PC-9 (cell line): ENCODE measurements at regions not wholly inside any gene's neighbourhood (a gene's known extent, or its start where the extent isn't known, plus 50 kb on each side); places are given as distances from the start of the nearest gene placed in this dataset.

ENCODE experiments used
- BruUV-seq: library from RNA; stranded (reverse); fragments of 400-500 nt; replicated peaks from 2 replicates; lab custom pipeline; 2021; lab: Mats Ljungman, UMichigan
- CTCF ChIA-PET: fragments of 300-600 bp; sonication (Branson Sonifier 250); formaldehyde crosslinking; loops from one replicate; lab custom pipeline; 2022; ENCODE audit warnings: antibody characterized with exemption; lab: Charles Lee
- POLR2A ChIA-PET: fragments of 300-600 bp; sonication (Branson Sonifier 250); formaldehyde crosslinking; loops from one replicate; lab custom pipeline; 2022; ENCODE audit warnings: antibody characterized with exemption; ENCODE audit not compliant: unreplicated experiment; lab: Charles Lee
- DNase-seq, 2 experiments: peaks; one replicate each; pipeline versions ENCODE4 v3.0.0 to v3.0.0-alpha.2; 2015 to 2022; ENCODE audit warnings: mixed read lengths in 1 of 2
- H2AFZ ChIP-seq: fragments of 200-600 bp; sonication (generic); 2 replicates; pipeline ENCODE4 v1.8.1; 2017; ENCODE audit warnings: antibody characterized with exemption
- H3F3A ChIP-seq: fragments of 200-600 bp; sonication (generic); 2 replicates; pipeline ENCODE4 v1.8.1; 2017; ENCODE audit warnings: antibody characterized with exemption, mild to moderate bottlenecking, low read depth; ENCODE audit not compliant: insufficient read depth
- H3K27ac ChIP-seq: fragments of 200-600 bp; sonication (generic); 2 replicates; pipeline ENCODE4 v1.6.1; 2016; ENCODE audit warnings: mixed run types
- H3K27me3 ChIP-seq: fragments of 200-600 bp; sonication (generic); 2 replicates; pipeline ENCODE4 v1.6.1; 2016; ENCODE audit warnings: low read depth, mixed run types; ENCODE audit not compliant: insufficient read depth
- H3K36me3 ChIP-seq: fragments of 200-600 bp; sonication (generic); 2 replicates; pipeline ENCODE4 v1.6.1; 2016; ENCODE audit warnings: low read depth, mixed run types
- H3K4me1 ChIP-seq: fragments of 200-600 bp; sonication (generic); replicated peaks from 2 replicates; pipeline ENCODE4 v1.6.1; 2016; ENCODE audit warnings: mixed run types; ENCODE audit not compliant: insufficient read depth
- H3K4me2 ChIP-seq: fragments of 200-600 bp; sonication (generic); 2 replicates; pipeline ENCODE4 v1.6.1; 2017; ENCODE audit warnings: mixed run types
- H3K4me3 ChIP-seq: fragments of 200-600 bp; sonication (generic); 2 replicates; pipeline ENCODE4 v1.6.1; 2016; ENCODE audit warnings: mixed run types
- H3K79me2 ChIP-seq: fragments of 200-600 bp; sonication (generic); 2 replicates; pipeline ENCODE4 v1.6.1; 2017; ENCODE audit warnings: low read depth, mixed run types
- H3K9me2 ChIP-seq: fragments of 200-600 bp; sonication (generic); 2 replicates; pipeline ENCODE4 v1.8.1; 2017; ENCODE audit warnings: mild to moderate bottlenecking; ENCODE audit not compliant: insufficient read depth
- H3K9me3 ChIP-seq: fragments of 200-600 bp; sonication (generic); 2 replicates; pipeline ENCODE4 v1.8.1; 2016; ENCODE audit warnings: low read depth; ENCODE audit not compliant: insufficient read depth
- H4K20me1 ChIP-seq: fragments of 200-600 bp; sonication (generic); 2 replicates; pipeline ENCODE4 v1.8.1; 2017; ENCODE audit not compliant: insufficient read depth
- CTCF ChIP-seq: fragments of 200-600 bp; sonication (generic); conservative IDR thresholded peaks from 2 replicates; pipeline ENCODE4 v1.6.1; 2017; ENCODE audit warnings: mixed run types, antibody characterized with exemption, mild to moderate bottlenecking, moderate library complexity
- EZH2 ChIP-seq: fragments of 200-600 bp; sonication (generic); IDR thresholded peaks from 2 replicates; pipeline ENCODE4 v1.8.0; 2017; ENCODE audit warnings: antibody characterized with exemption, low read depth
- intact Hi-C: fragments of 100-400 bp; cut with micrococcal nuclease; formaldehyde crosslinking; loops from one replicate; pipeline ENCODE4 v1.10.0; 2022; ENCODE audit not compliant: unreplicated experiment

DNA sequence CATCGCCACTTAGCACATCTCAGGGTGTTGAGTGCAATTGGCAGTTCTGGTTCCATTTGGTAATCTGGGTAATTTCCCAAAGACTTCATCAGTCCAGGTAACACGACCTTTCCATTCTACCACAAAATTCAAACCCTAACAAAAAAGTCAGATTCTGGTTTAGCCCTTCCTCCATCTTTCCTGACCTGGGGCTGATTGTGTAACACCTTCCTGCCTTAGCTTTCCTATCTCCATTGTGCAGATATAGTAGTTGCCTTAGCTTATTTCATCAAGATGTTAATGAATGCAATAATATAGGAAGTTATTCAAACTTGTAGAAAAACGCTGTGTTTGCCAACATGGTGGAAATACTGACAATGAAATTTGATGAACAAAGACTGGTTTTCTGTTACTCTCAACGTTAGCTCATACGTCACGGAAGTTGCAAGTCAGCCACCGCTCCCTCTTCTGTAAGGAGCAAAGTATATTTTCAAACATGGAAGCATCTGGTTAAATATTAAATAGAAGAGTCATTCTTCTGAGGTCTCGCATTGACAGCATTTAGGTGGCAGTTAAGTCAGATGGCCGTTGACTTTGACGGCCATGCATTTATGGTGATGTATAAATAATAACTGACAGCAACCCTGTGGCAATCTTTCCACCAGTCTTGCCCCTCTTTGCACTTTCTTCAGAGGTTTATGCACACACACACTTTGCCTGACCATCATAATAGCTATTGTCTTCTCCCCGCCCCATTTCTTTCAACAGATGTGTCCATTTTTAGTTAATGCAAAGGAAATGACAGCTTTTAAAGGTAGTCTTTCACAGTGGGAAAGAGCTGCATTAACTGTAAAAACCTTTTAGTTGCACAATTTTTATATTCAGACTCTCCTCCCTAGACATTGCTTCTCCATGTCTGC lies 205.1 kb upstream of the BMPER start:
- Histone ChIP-seq H3K27me3 (peaks cover 24% of the 10 kb centered on the region), H3F3A (no peaks in the 10 kb centered on the region), H3K4me3 (no peak overlapping the region), H4K20me1 (no peaks in the 10 kb centered on the region), H3K4me1 (no peaks in the 10 kb centered on the region), H3K4me2 (no peak overlapping the region), H3K9me3 (peaks cover 6% of the 10 kb centered on the region; the same call in 1 of the 2 replicates), H3K36me3 (no peaks in the 10 kb centered on the region), H3K27ac (no peak overlapping the region), H2AFZ (no peak overlapping the region), H3K9me2 (no peaks in the 10 kb centered on the region), H3K79me2 (no peaks in the 10 kb centered on the region)
- TF ChIP-seq EZH2 (no peak), CTCF (no peak)
- intact Hi-C loops = no loop called here
- BruUV-seq = no TSS peak
- ChIA-PET POLR2A (no interaction called here), CTCF (no interaction called here)
- DNase-seq = no peak

DNA sequence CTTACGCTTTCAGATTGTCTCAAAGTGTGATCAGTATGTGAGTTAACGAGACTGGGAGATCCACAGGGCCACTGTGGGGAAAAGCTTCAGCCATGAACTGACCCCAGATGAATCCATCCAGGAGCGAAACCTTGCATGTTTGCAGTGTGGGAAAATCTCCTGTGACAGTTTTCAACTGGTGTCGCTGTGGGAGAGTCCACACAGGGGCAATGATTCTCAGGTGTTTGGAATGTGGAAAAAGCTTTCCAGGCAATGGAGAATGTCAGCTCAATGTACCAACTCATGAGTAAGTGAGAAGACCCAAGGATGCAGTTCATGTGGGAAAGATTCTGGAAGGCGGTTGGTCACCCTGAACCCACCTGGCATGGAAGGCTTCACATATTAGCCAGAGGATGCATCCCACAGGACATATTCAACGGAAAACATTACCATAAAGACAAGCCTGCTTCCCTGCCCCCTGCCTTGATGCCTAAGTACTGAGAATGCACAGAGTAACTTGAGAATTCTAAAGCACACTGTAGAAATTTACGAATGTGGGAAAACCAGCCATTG lies 204.1 kb upstream of the BMPER start:
- H3K4me1 ChIP-seq = no peaks in the 10 kb centered on the region
- ChIA-PET POLR2A (no interaction called here), CTCF (no interaction called here)
- no peak overlapping the region for H3K27ac ChIP-seq
- BruUV-seq = no TSS peak
- no peak overlapping the region for H3K4me2 ChIP-seq
- H3F3A ChIP-seq = no peaks in the 10 kb centered on the region
- no peak overlapping the region for H3K4me3 ChIP-seq
- peaks cover 24% of the 10 kb centered on the region for H3K27me3 ChIP-seq
- H3K9me2 ChIP-seq = no peaks in the 10 kb centered on the region
- intact Hi-C loops = no loop called here
- DNase-seq = no peak
- no peak for TF ChIP-seq CTCF
- no peak for TF ChIP-seq EZH2
- H2AFZ ChIP-seq = no peak overlapping the region
- no peaks in the 10 kb centered on the region for H3K36me3 ChIP-seq
- H4K20me1 ChIP-seq = no peaks in the 10 kb centered on the region
- H3K79me2 ChIP-seq = no peaks in the 10 kb centered on the region
- H3K9me3 ChIP-seq = peaks cover 6% of the 10 kb centered on the region; the same call in 1 of the 2 replicates

DNA sequence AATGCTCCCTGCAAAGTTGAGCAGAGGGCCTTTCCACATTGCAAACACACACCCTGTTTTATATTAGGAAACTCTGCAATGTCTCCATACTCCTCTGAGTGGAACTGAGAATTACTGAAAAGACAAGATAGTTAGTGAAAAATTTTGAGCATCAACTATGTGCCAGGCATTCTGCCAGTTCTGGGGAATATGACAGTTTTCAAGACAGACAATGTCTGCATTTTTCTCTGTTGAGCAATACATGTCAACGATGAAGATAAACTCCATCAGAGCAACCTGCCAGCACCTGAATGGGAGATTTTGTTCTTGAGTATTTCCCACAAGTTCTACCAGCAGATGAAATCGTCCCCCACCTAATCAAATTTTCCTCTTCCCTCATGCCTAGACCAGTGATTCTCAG lies 203.4 kb upstream of the BMPER start:
- Histone ChIP-seq H3K27me3 (peaks cover 22% of the 10 kb centered on the region), H4K20me1 (no peaks in the 10 kb centered on the region), H3K4me1 (no peaks in the 10 kb centered on the region), H3K4me2 (no peak overlapping the region), H3K9me2 (no peaks in the 10 kb centered on the region), H3K27ac (no peak overlapping the region), H3K79me2 (no peaks in the 10 kb centered on the region), H3K36me3 (no peaks in the 10 kb centered on the region), H2AFZ (no peak overlapping the region), H3K4me3 (no peak overlapping the region), H3F3A (no peaks in the 10 kb centered on the region), H3K9me3 (peaks cover 6% of the 10 kb centered on the region; the same call in 1 of the 2 replicates)
- intact Hi-C loops = no loop called here
- TF ChIP-seq EZH2 (no peak), CTCF (no peak)
- ChIA-PET POLR2A (no interaction called here), CTCF (no interaction called here)
- no TSS peak for BruUV-seq
- DNase-seq = no peak
